OCI-LY7 (cell line): ENCODE measurements at regions not wholly inside any gene's neighbourhood (a gene's known extent, or its start where the extent isn't known, plus 50 kb on each side); places are given as distances from the start of the nearest gene placed in this dataset.

Experiments
- EZH2phosphoT487 ChIP-seq: fragments of 200-600 bp; sonication (generic); IDR thresholded peaks from 2 replicates; pipeline ENCODE4 v1.6.1; 2018; ENCODE audit warnings: low read depth, borderline replicate concordance, mild to moderate bottlenecking, mixed run types, antibody characterized with exemption, low read length, moderate library complexity, mixed read lengths
- TF ChIP-seq, protein P1 (sequence below): fragments of 200-600 bp; sonication (generic); conservative IDR thresholded peaks from 2 replicates; pipeline ENCODE4 v1.5.1; 2014; ENCODE audit warnings: mild to moderate bottlenecking, antibody characterized with exemption, low read length, moderate library complexity, mixed read lengths

DNA sequence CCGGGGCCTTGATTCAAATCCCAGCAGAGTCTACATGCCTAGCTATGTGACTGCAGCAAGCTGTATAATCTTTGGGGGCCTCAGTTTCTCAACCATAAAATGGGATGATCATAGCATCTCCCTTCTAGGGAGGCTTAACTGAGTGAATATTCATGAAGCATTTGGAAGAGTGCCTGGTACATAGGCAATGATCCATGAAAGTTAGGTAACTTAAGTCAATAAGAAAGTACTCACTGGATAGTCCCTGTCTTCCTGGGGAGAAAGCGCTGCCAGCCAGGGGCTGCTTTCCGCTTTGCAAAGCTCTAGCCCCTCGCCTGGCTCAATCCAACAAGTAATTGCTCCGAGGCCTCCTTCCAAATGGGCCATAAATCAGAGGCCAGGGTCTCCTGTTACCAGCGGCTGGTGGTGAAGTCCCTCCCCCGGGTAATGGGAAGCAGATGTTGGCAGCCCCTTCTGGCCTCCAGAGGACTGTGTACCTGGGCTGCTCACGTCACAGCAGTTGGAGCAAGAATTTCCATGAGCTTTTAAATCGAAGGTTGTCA is 521.9 kb upstream of the PROK2 start:
- TF ChIP-seq, protein P1, sequence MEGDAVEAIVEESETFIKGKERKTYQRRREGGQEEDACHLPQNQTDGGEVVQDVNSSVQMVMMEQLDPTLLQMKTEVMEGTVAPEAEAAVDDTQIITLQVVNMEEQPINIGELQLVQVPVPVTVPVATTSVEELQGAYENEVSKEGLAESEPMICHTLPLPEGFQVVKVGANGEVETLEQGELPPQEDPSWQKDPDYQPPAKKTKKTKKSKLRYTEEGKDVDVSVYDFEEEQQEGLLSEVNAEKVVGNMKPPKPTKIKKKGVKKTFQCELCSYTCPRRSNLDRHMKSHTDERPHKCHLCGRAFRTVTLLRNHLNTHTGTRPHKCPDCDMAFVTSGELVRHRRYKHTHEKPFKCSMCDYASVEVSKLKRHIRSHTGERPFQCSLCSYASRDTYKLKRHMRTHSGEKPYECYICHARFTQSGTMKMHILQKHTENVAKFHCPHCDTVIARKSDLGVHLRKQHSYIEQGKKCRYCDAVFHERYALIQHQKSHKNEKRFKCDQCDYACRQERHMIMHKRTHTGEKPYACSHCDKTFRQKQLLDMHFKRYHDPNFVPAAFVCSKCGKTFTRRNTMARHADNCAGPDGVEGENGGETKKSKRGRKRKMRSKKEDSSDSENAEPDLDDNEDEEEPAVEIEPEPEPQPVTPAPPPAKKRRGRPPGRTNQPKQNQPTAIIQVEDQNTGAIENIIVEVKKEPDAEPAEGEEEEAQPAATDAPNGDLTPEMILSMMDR: no peak
- TF ChIP-seq EZH2phosphoT487: no peak
